GM19324 (cell line): ENCODE measurements at regions not wholly inside any gene's neighbourhood (a gene's known extent, or its start where the extent isn't known, plus 50 kb on each side); places are given as distances from the start of the nearest gene placed in this dataset.
"Not testable (repeated sequence)": the region's sequence is repeated elsewhere in the genome, so short reads cannot be mapped to it uniquely, and the experiment has no call there.

Experiments
- ATAC-seq: cut with Tn5 transposase; IDR thresholded peaks from one replicate; pipeline ENCODE4 v1.9.1; 2021; ENCODE audit warnings: mild to moderate bottlenecking, moderate library complexity; ENCODE audit not compliant: unreplicated experiment, low FRiP score

DNA sequence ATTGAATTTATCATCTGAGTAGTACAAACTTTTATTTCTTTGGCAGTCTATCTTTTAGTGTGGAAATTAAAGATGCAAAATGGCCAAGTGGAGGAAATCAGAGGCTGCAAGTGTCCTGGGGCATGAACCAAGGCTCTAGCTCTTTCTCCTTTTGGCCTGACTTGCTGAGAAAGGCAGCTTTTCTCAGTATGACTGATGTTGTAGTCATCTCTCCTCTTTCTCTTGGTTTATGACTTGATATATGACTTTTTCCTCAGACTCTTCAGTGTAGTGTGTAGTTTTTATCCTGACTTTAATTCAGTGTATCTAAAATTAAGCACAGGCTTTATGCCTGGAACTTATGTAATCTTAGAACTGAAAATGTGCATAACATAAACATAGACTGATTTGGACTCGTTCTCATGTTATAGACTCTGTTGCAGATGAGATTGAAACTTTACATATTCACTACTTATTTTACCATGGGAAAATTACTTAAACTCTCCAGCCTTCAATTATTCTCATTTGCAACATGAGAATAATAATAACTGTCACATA is 65.7 kb downstream of the SLITRK5 start:
- ATAC-seq = no peak

GRCh38 chr13:87754097-87754496 is 82.9 kb downstream of the SLITRK5 start:
- no peak for ATAC-seq

DNA sequence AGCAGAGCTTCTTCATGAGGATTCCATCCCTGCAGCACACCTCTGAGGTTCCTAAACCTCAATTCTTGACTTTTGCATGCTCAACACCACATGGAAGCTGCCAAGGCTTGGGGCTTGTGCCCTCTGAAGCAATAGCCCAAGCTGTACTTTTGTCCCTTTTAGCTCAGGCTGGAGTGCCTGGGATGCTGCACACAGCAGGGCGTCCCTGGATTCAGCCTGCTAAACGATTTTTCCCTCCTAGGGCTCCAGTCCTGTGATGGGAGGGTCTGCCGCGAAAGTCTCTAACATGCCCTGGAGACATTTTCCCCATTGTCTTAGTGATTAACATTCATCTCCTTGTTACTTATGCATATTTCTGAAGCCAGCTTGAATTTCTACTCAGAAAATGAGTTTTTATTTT is 98.3 kb downstream of the SLITRK5 start:
- ATAC-seq = no peak

GRCh38 chr13:87777387-87777786 is 106.2 kb downstream of the SLITRK5 start:
- no peak for ATAC-seq

- ATAC-seq = no peak
These were observed 107.0 kb downstream of the SLITRK5 start for GRCh38 chr13:87778128-87778527.

GRCh38 chr13:87779426-87779825 is 108.3 kb downstream of the SLITRK5 start:
- ATAC-seq = no peak

DNA sequence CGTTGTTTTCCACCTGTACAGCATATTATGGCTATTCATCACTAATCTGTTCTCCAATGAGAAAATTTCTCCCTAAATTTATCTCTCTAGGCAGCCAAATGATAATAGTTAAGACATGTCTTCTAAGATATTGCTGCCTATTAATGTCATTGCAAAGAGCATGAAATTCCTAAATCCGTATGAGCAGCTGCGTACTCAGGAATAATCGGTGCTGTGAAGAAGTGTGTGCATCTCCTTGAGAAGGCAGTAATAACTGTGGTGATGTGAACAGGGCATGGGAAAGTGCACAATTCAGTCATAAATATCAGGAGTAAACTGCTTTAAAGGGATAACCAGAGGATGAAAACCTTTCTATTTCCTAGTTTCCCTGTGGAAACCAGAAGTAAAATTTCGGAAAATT is 112.2 kb downstream of the SLITRK5 start:
- ATAC-seq = no peak

GRCh38 chr13:87788363-87788762 is 117.2 kb downstream of the SLITRK5 start:
- ATAC-seq = no peak

DNA sequence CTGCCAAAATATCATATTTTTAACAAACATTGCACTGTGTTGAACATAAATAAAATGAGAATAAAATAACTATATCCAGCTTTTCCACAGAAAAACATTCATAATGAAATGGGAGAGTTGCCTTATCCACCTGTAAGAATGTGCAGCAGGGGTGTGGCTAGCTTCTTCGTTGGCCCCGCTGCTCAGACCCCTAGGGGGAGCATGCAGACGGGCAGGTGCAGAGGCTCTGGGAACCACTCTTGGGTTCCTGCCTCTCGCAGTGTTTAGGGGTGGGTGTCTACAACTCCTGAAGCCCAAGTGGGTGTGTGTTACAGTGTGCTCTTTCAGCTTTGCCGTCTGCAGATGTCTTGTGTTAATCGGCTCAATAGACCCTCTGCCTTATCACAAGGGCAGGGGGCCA is 121.7 kb downstream of the SLITRK5 start:
- no peak for ATAC-seq

GRCh38 chr13:87798536-87798935 is 127.4 kb downstream of the SLITRK5 start:
- ATAC-seq = no peak

GRCh38 chr13:87810391-87810801 is 139.2 kb downstream of the SLITRK5 start:
- no peak for ATAC-seq

GRCh38 chr13:87810920-87811344 is 139.8 kb downstream of the SLITRK5 start:
- no peak for ATAC-seq

GRCh38 chr13:87814403-87814802 is 143.2 kb downstream of the SLITRK5 start:
- ATAC-seq = no peak

DNA sequence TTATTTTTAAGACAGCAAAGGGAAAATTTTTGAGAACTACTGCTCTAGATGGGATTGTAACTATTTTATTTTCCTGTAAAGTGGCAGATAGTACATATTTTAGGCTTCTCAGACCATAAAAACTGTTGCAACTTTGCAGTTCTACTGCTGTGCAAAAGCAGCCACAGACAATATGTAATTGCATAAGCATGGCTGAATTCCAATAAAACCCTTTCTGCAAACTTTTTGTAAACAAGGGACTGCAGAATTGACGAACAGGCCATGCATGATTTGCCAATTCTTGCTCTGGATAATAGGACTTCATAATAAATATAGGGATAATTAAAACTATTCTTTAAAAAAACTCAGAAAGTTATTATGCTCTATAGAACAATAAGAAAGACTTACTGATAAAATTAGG is 149.1 kb downstream of the SLITRK5 start:
- no peak for ATAC-seq

GRCh38 chr13:87821512-87821911 is 150.3 kb downstream of the SLITRK5 start:
- no peak for ATAC-seq

GRCh38 chr13:87826301-87826700 is 155.1 kb downstream of the SLITRK5 start:
- not testable (repeated sequence) for ATAC-seq

DNA sequence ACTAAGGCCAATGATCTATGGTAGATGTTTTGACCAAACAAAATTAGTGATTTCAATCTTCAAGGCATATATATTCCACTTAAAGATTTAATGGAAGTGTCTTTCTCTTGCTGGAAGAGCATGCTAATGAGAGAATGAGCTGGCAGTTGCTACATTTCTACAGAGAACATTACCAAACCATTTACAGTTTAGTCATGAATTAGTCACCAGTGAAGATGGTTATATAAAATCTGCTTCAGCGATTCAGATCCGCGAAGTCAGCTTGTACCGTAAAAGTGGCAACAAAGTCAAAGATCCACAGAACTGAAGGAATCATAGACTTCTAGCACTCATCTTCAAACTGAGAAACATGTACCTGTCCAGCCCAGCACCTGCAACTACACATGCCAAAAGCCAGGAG is 156.3 kb downstream of the SLITRK5 start:
- ATAC-seq = no peak

- no peak for ATAC-seq
These were observed 166.4 kb downstream of the SLITRK5 start for GRCh38 chr13:87837522-87837921.

DNA sequence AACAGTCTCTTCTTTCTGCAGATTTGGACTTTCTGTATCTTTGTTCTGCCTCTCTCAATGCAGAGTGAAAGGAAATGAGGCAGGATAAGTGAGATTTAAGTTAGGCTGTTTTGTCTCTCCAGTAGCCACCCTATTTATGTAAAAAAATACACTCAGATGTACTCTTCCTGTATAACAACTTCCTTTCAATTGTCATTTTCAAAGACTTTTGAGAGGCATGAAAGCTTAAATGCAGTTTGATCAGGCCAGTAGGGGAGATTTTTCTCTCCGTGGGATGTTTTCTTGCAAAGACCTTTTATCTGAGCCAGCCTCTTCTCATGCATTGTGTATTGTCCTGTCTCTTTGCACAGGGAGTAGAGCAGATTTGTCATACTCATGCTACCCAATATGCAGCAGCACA is 166.8 kb downstream of the SLITRK5 start:
- ATAC-seq = no peak

- no peak for ATAC-seq
These were observed 180.2 kb downstream of the SLITRK5 start for GRCh38 chr13:87851410-87851809.

DNA sequence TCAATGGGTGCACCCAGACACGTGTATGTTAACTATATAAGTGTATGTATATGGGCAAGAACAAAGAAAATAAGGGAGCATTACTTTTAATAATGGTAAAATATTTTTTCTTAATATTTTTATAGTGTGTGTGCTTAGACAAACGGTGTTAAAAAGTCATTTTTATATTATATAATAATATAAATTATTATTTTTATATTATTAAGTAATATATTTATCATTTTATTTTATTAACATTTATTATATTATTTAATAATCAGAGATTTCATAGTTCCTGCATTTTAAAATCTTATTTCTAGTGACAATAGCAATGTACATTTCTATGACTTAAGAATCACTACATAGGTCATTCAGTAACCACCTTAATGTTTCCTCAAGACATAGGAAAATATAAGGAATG is 184.4 kb downstream of the SLITRK5 start:
- ATAC-seq = no peak

DNA sequence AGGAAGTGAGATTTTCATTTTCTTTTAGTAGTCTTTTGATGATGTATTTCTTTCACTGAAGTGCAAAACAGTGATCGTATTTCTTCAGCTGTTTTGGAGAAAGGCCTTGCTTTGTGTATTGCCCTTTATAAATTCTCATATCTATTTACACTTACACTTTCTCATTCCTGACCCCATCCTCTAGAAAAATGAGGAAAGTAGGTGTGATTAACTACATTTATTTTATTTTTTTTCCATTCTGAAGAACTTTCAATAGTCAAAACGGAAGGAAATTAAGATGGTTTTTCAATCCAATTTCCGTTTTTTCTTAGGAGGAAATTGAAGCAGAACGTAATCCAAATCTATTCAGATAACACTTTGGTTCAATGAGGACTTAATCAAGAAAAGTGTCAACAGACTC is 188.1 kb downstream of the SLITRK5 start:
- ATAC-seq = no peak

DNA sequence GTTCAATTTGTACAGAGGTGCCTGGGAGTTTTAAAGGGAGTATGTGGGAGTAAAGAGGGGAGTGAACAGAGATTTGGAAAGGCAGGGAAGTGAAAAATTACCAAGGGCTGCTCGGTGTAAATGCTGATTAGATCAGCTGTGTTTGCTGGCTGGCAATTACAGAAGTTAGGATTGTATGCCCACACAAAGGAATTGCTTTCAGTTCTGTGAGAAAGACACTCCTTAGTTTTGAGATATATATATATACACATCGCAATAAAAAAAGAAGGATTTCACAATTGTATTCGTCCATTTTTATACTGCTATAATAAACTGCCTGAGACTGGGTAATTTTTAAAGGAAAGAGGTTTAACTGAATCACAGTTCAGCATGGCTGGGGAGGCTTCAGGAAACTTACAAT is 196.3 kb downstream of the SLITRK5 start:
- ATAC-seq = no peak
